Body of pancreas (tissue), 4 donors: ENCODE measurements at regions not wholly inside any gene's neighbourhood (a gene's known extent, or its start where the extent isn't known, plus 50 kb on each side); places are given as distances from the start of the nearest gene placed in this dataset.

Source experiments
- ATAC-seq: fragments of 150-250 bp; one replicate; pipeline ENCODE4 v1.9.1; 2016
- DNase-seq, 4 donors: peaks; one replicate each; pipeline ENCODE4 v3.0.0-alpha.2; 2019
- H3K27ac ChIP-seq, 4 donors: fragments of 200-600 bp; sonication (generic); 1 replicate in 3 of 4; 2 replicates in 1 of 4; pipeline versions ENCODE4 v1.5.1 to v1.6.1; 2016 to 2019; ENCODE audit warnings: mild to moderate bottlenecking in 1 of 4, mixed read lengths in 1 of 4, moderate library complexity in 1 of 4
- H3K27me3 ChIP-seq, 2 donors: fragments of 200-600 bp; sonication (generic); one replicate each; pipeline ENCODE4 v1.6.0; 2016; ENCODE audit warnings: mild to moderate bottlenecking in 1 of 2
- H3K36me3 ChIP-seq, 2 donors: fragments of 200-600 bp; sonication (generic); replicated peaks in 1 of 2; 2 replicates each; pipeline ENCODE4 v1.5.1; 2016; ENCODE audit warnings: low read depth in 2 of 2; ENCODE audit not compliant: insufficient read depth in 1 of 2
- H3K4me1 ChIP-seq: fragments of 200-600 bp; sonication (generic); one replicate; pipeline ENCODE4 v1.6.0; 2016
- H3K4me3 ChIP-seq, 2 donors: fragments of 200-600 bp; sonication (generic); 1 replicate in 1 of 2; 2 replicates in 1 of 2; pipeline ENCODE4 v1.5.1; 2016 to 2019
- H3K9me3 ChIP-seq, 3 donors: fragments of 200-600 bp; sonication (generic); 1 replicate in 2 of 3; 2 replicates in 1 of 3; pipeline ENCODE4 v1.5.1; 2016
- CTCF ChIP-seq, 7 experiments: fragments of 450-650 bp in 4 of 7; fragments of 200-600 bp in 3 of 7; sonication (generic) in 3 of 7; IDR thresholded peaks; one replicate each; pipeline ENCODE4 v1.5.1; 2016 to 2019; ENCODE audit warnings: antibody characterized with exemption in 7 of 7
- POLR2A ChIP-seq, 3 donors: fragments of 450-650 bp; IDR thresholded peaks; one replicate each; pipeline ENCODE4 v1.6.1; 2016; ENCODE audit warnings: antibody characterized with exemption in 3 of 3, mild to moderate bottlenecking in 2 of 3
- WGBS, 2 donors: methylation state at CpG; one replicate each; pipeline ENCODE4 v1.1.5; 2017; 5-methylcytosine and 5-hydroxymethylcytosine counted together
- intact Hi-C: fragments of 100-400 bp; cut with DNase I; formaldehyde crosslinking; loops from one replicate; pipeline ENCODE4 v1.15.1; 2023

- intact Hi-C loops = no loop called here
- H3K4me1 ChIP-seq = no peaks in the 10 kb centered on the region
- no peak for DNase-seq
- H3K36me3 ChIP-seq = no peaks in the 10 kb centered on the region
- H3K4me3 ChIP-seq = no peak overlapping the region
- H3K27ac ChIP-seq = no peak overlapping the region
- no peak for ATAC-seq
- H3K27me3 ChIP-seq = no peaks in the 10 kb centered on the region
- H3K9me3 ChIP-seq = no peaks in the 10 kb centered on the region
- TF ChIP-seq CTCF (IDR thresholded peaks at IDR 0.05) (no peak), POLR2A (IDR thresholded peaks at IDR 0.05) (no peak)
These were observed 58.1 kb upstream of the ERG start for GRCh38 chr21:38556390-38556789.

DNA sequence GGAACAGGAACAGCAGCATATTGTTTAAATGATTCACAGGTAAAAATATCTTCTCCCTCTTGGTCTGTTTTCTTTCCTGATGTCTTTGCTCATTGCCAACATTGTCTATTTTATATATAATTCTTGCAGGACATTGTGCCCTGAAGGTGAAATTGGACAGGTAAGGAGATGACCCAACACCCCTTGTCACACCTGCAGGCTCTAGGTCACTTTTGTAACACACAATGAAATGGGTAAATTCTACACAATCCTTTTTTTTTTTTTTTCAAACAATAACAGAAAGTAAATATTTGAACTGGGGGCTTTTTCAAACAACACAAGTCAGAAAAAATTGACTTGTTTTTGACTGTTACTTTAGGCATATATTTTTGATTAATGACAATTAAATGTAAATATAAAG is 62.9 kb upstream of the ERG start:
- H3K27me3 ChIP-seq = no peaks in the 10 kb centered on the region
- intact Hi-C loops = no loop called here
- TF ChIP-seq CTCF (IDR thresholded peaks at IDR 0.05) (no peak), POLR2A (IDR thresholded peaks at IDR 0.05) (no peak)
- H3K27ac ChIP-seq = no peak overlapping the region
- no peaks in the 10 kb centered on the region for H3K36me3 ChIP-seq
- ATAC-seq (no peak), DNase-seq (no peak)
- no peaks in the 10 kb centered on the region for H3K4me1 ChIP-seq
- no peak overlapping the region for H3K4me3 ChIP-seq
- no peaks in the 10 kb centered on the region for H3K9me3 ChIP-seq

DNA sequence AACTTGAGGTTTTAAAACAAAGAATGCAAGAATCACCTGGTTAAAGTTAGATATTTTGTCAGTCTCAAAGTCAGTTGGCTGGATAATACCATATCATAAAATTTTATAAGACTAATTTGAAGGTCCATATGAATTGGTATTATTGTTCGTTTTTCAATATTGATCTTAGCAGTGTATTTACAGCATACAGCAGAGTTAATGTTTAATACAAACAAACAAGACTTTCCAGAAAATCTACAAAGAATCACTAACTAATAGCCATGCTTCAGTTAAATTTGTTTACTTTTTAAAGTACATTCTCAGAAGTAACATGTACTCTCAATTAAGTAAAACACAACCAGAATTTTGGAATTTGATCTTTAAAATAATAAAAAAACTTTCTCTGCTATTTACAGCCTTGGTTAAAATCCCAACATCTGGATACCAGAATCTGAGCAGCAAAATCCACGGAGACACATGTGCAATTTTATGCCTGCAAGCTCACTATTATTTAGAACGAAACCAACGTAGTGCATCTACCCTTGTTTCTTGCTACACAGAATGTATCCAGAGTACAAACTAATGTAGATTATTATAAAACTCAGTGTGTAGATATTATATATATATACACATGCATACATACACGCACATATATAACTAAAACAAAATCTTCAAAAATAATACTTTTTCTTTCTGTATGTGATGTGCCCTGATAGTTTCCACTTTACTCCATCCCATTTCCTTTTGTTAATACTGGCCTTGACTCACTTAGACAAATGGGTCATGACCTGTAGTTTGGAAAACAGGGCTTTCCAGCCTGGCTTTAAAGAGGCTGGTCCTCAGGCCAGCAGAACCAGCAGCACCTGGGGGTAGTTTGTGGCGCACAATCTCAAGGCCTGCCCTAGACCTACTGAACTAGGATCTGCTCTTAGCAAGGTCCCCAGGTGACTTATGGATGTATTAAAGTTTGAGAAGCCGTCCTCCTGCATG is 63.6 kb upstream of the ERG start:
- TF ChIP-seq CTCF (IDR thresholded peaks at IDR 0.05) (no peak), POLR2A (IDR thresholded peaks at IDR 0.05) (no peak)
- Histone ChIP-seq H3K27ac (no peak overlapping the region), H3K4me3 (no peak overlapping the region), H3K36me3 (no peaks in the 10 kb centered on the region), H3K27me3 (no peaks in the 10 kb centered on the region), H3K9me3 (no peaks in the 10 kb centered on the region), H3K4me1 (no peaks in the 10 kb centered on the region)
- ATAC-seq (no peak), DNase-seq (no peak)
- intact Hi-C loops = no loop called here
- WGBS, 2 donors = 73% methylated on average over 7 of the region's 7 CpGs

DNA sequence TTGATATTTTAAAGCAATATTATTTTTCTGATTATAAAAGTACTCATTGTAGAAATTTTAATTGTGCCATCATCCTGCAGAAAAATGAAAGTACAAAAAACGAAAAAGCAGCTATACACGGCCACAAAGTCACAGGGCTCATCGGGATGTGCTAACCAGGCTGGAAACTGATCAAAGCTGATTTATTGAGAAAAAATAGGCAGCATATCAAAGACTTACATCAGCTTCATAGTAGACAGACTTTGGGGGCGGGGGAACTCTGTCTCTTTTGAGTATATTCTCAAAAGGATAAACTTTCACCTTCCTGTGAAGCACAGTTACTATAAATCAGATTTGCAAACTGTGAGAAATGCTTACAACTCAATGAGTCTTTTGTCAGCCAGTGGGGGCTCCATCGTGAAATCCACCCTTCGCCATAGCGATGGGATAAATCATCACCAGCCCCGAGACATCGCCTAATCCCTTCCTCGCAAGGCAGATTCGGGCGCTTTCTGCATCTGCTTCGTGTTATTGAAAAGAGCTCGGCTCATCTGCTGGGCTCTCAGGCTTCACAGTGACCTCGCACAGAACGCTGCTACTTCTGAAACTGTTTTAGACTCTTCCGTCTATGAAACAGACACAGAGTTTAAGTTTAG is 69.2 kb upstream of the ERG start:
- TF ChIP-seq CTCF (IDR thresholded peaks at IDR 0.05) = no peak
- DNase-seq = no peak
- intact Hi-C loops = no loop called here
- Histone ChIP-seq H3K4me1 (no peaks in the 10 kb centered on the region), H3K9me3 (no peaks in the 10 kb centered on the region), H3K36me3 (no peaks in the 10 kb centered on the region), H3K4me3 (no peak overlapping the region), H3K27ac (no peak overlapping the region), H3K27me3 (peaks cover 0 to 3% of the 10 kb centered on the region in 2 donors)
- 33 to 41% methylated on average over 17 of the region's 17 CpGs for WGBS, 2 donors
- ATAC-seq = no peak
